ENCODE measurements at regions not wholly inside any gene's neighbourhood (a gene's known extent, or its start where the extent isn't known, plus 50 kb on each side); places are given as distances from the start of the nearest gene placed in this dataset.
A peak's percentile ranks its signal among the peaks of the same experiment; 100 is the strongest.

DNA sequence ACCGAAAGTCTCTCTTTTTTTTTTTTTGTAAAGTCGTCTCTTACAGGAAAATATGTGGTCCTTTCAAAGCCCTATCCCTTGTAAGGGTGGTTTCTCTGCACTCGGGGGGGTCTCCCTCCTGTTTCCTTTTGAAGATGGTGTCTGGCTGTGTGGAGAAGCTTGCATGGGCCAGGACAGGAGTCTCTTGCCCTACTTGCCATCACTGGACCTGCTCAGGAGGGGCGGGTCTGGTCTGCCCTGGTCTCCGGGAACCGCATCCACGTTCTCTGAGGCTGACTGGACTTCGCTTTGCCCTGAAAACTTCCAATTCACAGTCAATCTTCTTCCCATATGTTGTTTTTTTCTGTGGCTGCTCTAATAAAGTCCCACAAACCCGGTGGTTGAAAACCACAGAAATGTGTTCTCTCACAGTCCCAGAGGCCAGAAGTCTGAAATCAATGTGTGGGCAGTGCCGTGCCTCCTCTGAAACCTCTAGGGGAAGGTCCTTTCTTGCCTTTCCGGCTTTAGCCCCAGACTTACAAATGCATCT, 92.9 kb upstream of the IER5L start:
- Histone ChIP-seq H3K27me3 (ENCODE audit: control insufficient read depth in 5 of 5, insufficient read depth in 4 of 5, low read length in 5 of 5) (peaks cover 0 to 2% (median 0%) of the 10 kb centered on the region in 5 donors), H3K9ac (ENCODE audit: low read length in 5 of 5) (no peak overlapping the region), H3K9me3 (ENCODE audit: control insufficient read depth in 5 of 5, low read length in 5 of 5) (no peaks in the 10 kb centered on the region), H3K36me3 (ENCODE audit: control insufficient read depth in 5 of 5, insufficient read depth in 5 of 5, low read length in 5 of 5) (no peaks in the 10 kb centered on the region), H3K4me1 (ENCODE audit: control insufficient read depth in 5 of 5, insufficient read depth in 5 of 5, low read length in 5 of 5) (peaks cover 0 to 17% (median 0%) of the 10 kb centered on the region in 5 donors), H3K4me3 (ENCODE audit: low read depth in 1 of 5, low read length in 5 of 5) (no peak overlapping the region), H3K27ac (ENCODE audit: low read depth, low read length) (no peak overlapping the region)

DNA sequence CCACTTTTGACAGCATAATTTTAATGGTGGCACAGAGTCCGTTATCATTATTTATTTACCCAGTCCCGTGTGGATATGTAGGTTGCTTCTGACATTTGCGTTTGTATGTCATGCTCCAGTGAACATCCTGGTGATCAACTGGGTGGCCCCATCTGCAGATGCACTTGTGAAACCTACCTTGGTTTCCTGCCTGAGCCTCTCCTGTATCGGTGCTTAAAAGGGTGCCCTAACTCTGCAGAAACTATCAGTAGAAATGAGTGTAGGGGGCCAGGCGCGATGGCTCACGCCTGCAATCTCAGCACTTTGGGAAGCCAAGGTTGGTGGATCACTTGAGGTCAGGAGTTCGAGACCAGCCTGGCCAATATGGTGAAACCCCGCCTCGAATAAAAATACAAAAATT, 92.1 kb upstream of the IER5L start:
- Histone ChIP-seq H3K9ac (ENCODE audit: low read length in 5 of 5) (no peak overlapping the region), H3K4me1 (ENCODE audit: control insufficient read depth in 5 of 5, insufficient read depth in 5 of 5, low read length in 5 of 5) (peaks cover 0 to 17% (median 0%) of the 10 kb centered on the region in 5 donors), H3K9me3 (ENCODE audit: control insufficient read depth in 5 of 5, low read length in 5 of 5) (no peaks in the 10 kb centered on the region), H3K4me3 (ENCODE audit: low read depth in 1 of 5, low read length in 5 of 5) (no peak overlapping the region), H3K36me3 (ENCODE audit: control insufficient read depth in 5 of 5, insufficient read depth in 5 of 5, low read length in 5 of 5) (no peaks in the 10 kb centered on the region), H3K27ac (ENCODE audit: low read depth, low read length) (no peak overlapping the region), H3K27me3 (ENCODE audit: control insufficient read depth in 5 of 5, insufficient read depth in 4 of 5, low read length in 5 of 5) (peaks cover 0 to 2% (median 0%) of the 10 kb centered on the region in 5 donors)

DNA sequence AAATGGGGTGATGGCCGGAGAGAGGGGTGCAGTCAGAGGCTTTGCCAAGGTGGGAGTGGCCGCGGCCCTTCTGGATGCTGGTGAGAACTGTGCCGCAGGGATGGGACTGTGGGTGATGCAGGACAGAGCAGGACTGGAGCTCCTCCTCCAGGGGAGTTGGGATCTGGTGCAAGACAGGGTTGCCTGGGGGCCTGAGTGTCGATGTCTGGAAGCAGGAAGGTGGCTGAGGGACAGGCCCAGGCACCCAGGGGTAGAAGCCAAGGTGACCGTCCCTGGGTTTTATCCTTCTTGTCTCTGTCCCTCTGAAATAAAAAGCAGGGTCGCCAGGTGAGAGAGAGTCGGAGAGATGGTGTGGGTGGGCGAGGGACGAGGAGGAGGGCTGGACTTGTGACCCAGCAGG, 89.1 kb upstream of the IER5L start:
- Histone ChIP-seq H3K27me3 (ENCODE audit: control insufficient read depth in 5 of 5, insufficient read depth in 4 of 5, low read length in 5 of 5) (peaks cover 0 to 5% (median 0%) of the 10 kb centered on the region in 5 donors), H3K4me3 (ENCODE audit: low read depth in 1 of 5, low read length in 5 of 5) (no peak overlapping the region), H3K9ac (ENCODE audit: low read length in 5 of 5) (no peak overlapping the region), H3K36me3 (ENCODE audit: control insufficient read depth in 5 of 5, insufficient read depth in 5 of 5, low read length in 5 of 5) (no peaks in the 10 kb centered on the region), H3K4me1 (ENCODE audit: control insufficient read depth in 5 of 5, insufficient read depth in 5 of 5, low read length in 5 of 5) (peaks cover 0 to 9% (median 0%) of the 10 kb centered on the region in 5 donors), H3K9me3 (ENCODE audit: control insufficient read depth in 5 of 5, low read length in 5 of 5) (no peaks in the 10 kb centered on the region), H3K27ac (ENCODE audit: low read depth, low read length) (no peak overlapping the region)

DNA sequence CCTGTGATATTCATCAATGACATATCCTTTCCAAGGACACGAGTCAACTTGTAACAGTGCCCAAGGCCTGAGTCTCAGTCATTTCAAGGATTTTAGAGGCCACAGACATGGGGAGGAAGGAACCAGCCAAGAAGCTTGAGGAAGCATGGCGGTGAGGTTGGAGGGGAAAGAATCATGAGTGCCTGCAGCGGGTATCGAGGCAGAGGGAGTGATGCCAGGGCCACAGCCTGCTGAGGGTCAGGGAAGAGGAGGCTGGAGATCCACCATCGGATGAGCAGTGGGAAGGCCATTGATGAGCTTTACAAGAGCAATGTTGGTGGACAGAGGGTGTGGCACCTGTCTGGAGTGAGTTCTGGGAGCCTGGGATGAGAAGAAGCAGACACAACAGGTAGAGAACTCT, 88.5 kb upstream of the IER5L start:
- Histone ChIP-seq H3K27me3 (ENCODE audit: control insufficient read depth in 5 of 5, insufficient read depth in 4 of 5, low read length in 5 of 5) (peaks cover 0 to 5% (median 0%) of the 10 kb centered on the region in 5 donors), H3K9me3 (ENCODE audit: control insufficient read depth in 5 of 5, low read length in 5 of 5) (no peaks in the 10 kb centered on the region), H3K27ac (ENCODE audit: low read depth, low read length) (no peak overlapping the region), H3K36me3 (ENCODE audit: control insufficient read depth in 5 of 5, insufficient read depth in 5 of 5, low read length in 5 of 5) (no peaks in the 10 kb centered on the region), H3K4me1 (ENCODE audit: control insufficient read depth in 5 of 5, insufficient read depth in 5 of 5, low read length in 5 of 5) (peaks cover 0 to 16% (median 2%) of the 10 kb centered on the region in 5 donors), H3K4me3 (ENCODE audit: low read depth in 1 of 5, low read length in 5 of 5) (no peak overlapping the region), H3K9ac (ENCODE audit: low read length in 5 of 5) (no peak overlapping the region)

DNA sequence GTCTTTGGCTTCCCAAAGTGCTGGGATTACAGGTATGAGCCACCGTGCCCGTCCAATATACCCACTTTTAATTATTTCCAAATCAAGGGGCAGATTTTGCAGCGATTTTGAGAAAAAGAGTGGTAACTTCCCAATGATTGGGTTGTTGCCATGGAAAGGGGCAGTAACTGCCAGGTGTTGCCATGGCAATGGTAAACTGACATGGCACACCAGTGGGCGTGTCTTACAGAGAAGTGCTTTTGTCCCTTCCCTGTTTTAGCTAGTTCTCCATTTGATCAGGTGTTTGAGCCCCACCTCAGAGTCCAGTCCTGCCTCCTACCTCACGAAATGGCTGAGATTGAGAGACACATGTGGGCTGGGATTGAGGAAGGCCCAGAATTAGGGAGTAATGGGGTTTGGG, 86.3 kb upstream of the IER5L start:
- peaks cover 0 to 2% (median 0%) of the 10 kb centered on the region in 5 donors for H3K9me3 ChIP-seq (ENCODE audit: control insufficient read depth in 5 of 5, low read length in 5 of 5)
- H3K4me1 ChIP-seq (ENCODE audit: control insufficient read depth in 5 of 5, insufficient read depth in 5 of 5, low read length in 5 of 5): peaks cover 0 to 16% (median 6%) of the 10 kb centered on the region in 5 donors
- no peak overlapping the region for H3K4me3 ChIP-seq (ENCODE audit: low read depth in 1 of 5, low read length in 5 of 5)
- H3K36me3 ChIP-seq (ENCODE audit: control insufficient read depth in 5 of 5, insufficient read depth in 5 of 5, low read length in 5 of 5): no peaks in the 10 kb centered on the region
- H3K9ac ChIP-seq (ENCODE audit: low read length in 5 of 5): no peak overlapping the region
- peaks cover 0 to 12% (median 8%) of the 10 kb centered on the region in 5 donors for H3K27me3 ChIP-seq (ENCODE audit: control insufficient read depth in 5 of 5, insufficient read depth in 4 of 5, low read length in 5 of 5)
- no peak overlapping the region for H3K27ac ChIP-seq (ENCODE audit: low read depth, low read length)

DNA sequence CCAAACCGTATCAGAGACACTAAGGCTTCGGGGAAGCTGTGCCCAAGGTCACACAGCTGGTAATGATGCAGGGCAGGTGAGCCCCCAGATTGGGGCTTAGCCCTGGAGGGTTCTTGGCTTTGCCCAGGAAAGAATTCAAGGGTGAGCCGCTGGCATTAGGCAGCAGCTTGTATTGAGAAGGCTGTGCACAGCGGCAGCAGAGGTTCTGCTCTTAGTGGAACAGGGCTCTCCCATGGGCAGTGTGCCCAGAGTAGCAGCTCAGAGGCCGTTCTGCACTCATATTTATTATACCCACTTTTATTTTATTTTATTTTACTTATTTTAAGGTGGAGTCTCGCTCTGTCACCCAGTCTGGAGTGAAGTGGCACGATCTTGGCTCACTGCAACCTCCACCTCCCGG, 85.8 kb upstream of the IER5L start:
- H3K27ac ChIP-seq (ENCODE audit: low read depth, low read length): no peak overlapping the region
- no peak overlapping the region for H3K4me3 ChIP-seq (ENCODE audit: low read depth in 1 of 5, low read length in 5 of 5)
- peaks cover 0 to 21% (median 9%) of the 10 kb centered on the region in 5 donors for H3K4me1 ChIP-seq (ENCODE audit: control insufficient read depth in 5 of 5, insufficient read depth in 5 of 5, low read length in 5 of 5)
- H3K27me3 ChIP-seq (ENCODE audit: control insufficient read depth in 5 of 5, insufficient read depth in 4 of 5, low read length in 5 of 5): peaks cover 5 to 18% (median 11%) of the 10 kb centered on the region in 5 donors
- H3K9ac ChIP-seq (ENCODE audit: low read length in 5 of 5): no peak overlapping the region
- peaks cover 0 to 2% (median 0%) of the 10 kb centered on the region in 5 donors for H3K9me3 ChIP-seq (ENCODE audit: control insufficient read depth in 5 of 5, low read length in 5 of 5)
- H3K36me3 ChIP-seq (ENCODE audit: control insufficient read depth in 5 of 5, insufficient read depth in 5 of 5, low read length in 5 of 5): no peaks in the 10 kb centered on the region

DNA sequence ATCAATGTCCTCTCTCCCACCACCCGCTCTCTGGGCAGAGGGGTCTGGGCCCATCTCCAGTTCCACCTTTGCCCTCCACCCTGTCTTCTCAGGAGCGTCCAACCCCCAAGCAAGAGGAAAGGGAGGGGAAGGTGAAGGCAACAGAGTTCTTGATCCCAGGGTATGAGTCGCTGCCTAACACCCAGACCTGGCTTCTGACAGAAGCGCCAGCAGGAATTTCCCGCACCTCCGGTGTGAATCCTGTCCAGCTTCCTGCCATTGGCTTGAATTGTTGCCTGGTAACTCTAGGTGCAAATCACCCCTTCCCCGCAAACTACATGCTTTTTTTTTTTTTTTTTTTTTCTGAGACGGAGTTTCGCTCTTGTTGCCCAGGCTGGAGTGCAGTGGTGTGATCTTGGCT, 84.2 kb upstream of the IER5L start:
- Histone ChIP-seq H3K4me1 (ENCODE audit: control insufficient read depth in 5 of 5, insufficient read depth in 5 of 5, low read length in 5 of 5) (peaks cover 0 to 29% (median 19%) of the 10 kb centered on the region in 5 donors), H3K9ac (ENCODE audit: low read length in 5 of 5) (peak overlapping the region in 3 of 5 donors; percentile 48 to 81 (median 66)), H3K9me3 (ENCODE audit: control insufficient read depth in 5 of 5, low read length in 5 of 5) (peaks cover 0 to 2% (median 0%) of the 10 kb centered on the region in 5 donors), H3K27me3 (ENCODE audit: control insufficient read depth in 5 of 5, insufficient read depth in 4 of 5, low read length in 5 of 5) (peaks cover 8 to 24% (median 16%) of the 10 kb centered on the region in 5 donors), H3K4me3 (ENCODE audit: low read depth in 1 of 5, low read length in 5 of 5) (peak overlapping the region in 4 of 5 donors; percentile 45 to 61 (median 52)), H3K27ac (ENCODE audit: low read depth, low read length) (peak overlapping the region; percentile 85), H3K36me3 (ENCODE audit: control insufficient read depth in 5 of 5, insufficient read depth in 5 of 5, low read length in 5 of 5) (no peaks in the 10 kb centered on the region)

DNA sequence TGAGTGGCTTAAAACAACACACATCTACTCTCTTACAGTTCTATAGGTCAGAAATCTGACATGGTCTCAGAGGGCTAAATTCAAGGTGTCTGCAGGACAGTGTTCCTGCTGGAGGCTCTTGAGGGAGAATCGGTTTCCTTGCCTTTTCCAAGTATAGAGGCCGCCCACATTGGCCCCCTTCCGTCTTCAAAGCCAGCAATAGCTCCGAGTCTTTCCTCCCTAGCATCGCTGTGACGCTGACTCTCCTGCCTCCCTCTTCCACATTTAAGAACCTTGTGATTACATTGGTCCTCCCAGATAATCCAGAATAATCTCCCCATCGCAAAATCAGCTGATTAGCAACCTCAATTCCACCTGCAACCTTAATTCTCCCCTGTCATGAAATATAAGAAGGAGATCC, 81.3 kb upstream of the IER5L start:
- Histone ChIP-seq H3K27ac (ENCODE audit: low read depth, low read length) (no peak overlapping the region), H3K4me3 (ENCODE audit: low read depth in 1 of 5, low read length in 5 of 5) (no peak overlapping the region), H3K4me1 (ENCODE audit: control insufficient read depth in 5 of 5, insufficient read depth in 5 of 5, low read length in 5 of 5) (peaks cover 0 to 29% (median 19%) of the 10 kb centered on the region in 5 donors), H3K27me3 (ENCODE audit: control insufficient read depth in 5 of 5, insufficient read depth in 4 of 5, low read length in 5 of 5) (peaks cover 9 to 24% (median 17%) of the 10 kb centered on the region in 5 donors), H3K9me3 (ENCODE audit: control insufficient read depth in 5 of 5, low read length in 5 of 5) (peaks cover 0 to 2% (median 0%) of the 10 kb centered on the region in 5 donors), H3K9ac (ENCODE audit: low read length in 5 of 5) (no peak overlapping the region), H3K36me3 (ENCODE audit: control insufficient read depth in 5 of 5, insufficient read depth in 5 of 5, low read length in 5 of 5) (no peaks in the 10 kb centered on the region)

DNA sequence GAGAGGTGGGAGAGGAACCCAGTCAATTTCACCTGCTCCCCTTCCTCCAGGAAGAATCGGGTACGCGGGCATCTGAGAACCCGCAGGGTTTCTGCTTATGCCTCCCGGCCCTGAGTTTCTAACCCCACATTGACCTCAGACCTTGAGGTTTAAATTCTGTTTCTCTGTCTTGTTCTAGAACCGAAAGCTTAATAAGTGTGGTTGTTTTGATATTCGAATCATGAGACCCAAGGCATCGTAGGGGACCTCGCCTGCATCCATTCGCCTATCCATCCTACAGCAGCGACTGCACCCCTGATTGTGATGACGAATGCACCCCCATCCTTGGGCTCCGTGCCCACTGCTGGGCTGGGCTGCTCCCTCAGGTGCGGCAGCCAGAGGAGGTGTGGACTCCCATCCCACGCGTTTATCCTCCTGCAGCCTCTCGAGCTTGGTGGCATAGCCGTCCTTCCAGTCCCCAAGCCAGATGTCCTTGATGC, 80.8 kb upstream of the IER5L start:
- H3K4me3 ChIP-seq (ENCODE audit: low read depth in 1 of 5, low read length in 5 of 5): peak overlapping the region; percentile 14 to 40 (median 34)
- H3K27ac ChIP-seq (ENCODE audit: low read depth, low read length): no peak overlapping the region
- peaks cover 0 to 35% (median 22%) of the 10 kb centered on the region in 5 donors for H3K4me1 ChIP-seq (ENCODE audit: control insufficient read depth in 5 of 5, insufficient read depth in 5 of 5, low read length in 5 of 5)
- peaks cover 10 to 26% (median 23%) of the 10 kb centered on the region in 5 donors for H3K27me3 ChIP-seq (ENCODE audit: control insufficient read depth in 5 of 5, insufficient read depth in 4 of 5, low read length in 5 of 5)
- H3K36me3 ChIP-seq (ENCODE audit: control insufficient read depth in 5 of 5, insufficient read depth in 5 of 5, low read length in 5 of 5): no peaks in the 10 kb centered on the region
- H3K9me3 ChIP-seq (ENCODE audit: control insufficient read depth in 5 of 5, low read length in 5 of 5): peaks cover 0 to 2% (median 0%) of the 10 kb centered on the region in 5 donors
- H3K9ac ChIP-seq (ENCODE audit: low read length in 5 of 5): no peak overlapping the region

DNA sequence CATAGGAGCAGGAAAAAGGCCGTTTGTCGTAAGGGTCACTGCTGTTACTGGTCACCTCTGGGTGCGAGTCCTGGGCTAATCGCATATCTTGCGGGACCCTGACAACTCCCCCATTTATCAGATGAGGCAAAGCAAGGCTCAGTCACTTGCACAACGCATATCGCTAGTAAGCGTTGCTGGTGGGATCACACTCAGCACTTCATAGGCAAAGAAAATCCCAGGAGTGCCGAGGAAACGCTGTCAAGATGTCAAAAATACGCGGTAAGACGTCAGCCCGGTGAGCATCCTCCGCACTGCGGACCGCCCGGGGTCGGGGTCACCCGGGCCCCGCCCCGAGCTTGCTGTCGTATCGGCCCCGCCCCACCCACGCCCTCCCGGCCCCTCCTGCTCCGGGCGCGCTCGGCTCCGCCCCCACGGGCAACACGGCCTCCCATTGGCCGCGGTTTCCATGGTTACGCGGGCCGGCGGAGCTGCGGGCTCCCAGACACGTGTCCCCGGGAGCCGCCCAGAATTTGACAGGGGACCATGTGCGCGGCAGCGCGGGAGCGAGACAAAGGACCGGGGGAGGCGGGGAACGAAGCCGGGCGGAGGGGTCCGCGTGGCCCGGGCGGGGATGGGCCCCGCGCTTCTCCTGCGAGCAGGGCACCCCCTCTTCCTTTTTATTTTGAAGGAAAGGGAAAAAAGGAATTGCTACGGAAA, 80.2 kb upstream of the IER5L start:
- Histone ChIP-seq H3K4me1 (ENCODE audit: control insufficient read depth in 5 of 5, insufficient read depth in 5 of 5, low read length in 5 of 5) (peaks cover 0 to 38% (median 26%) of the 10 kb centered on the region in 5 donors), H3K36me3 (ENCODE audit: control insufficient read depth in 5 of 5, insufficient read depth in 5 of 5, low read length in 5 of 5) (no peaks in the 10 kb centered on the region), H3K27me3 (ENCODE audit: control insufficient read depth in 5 of 5, insufficient read depth in 4 of 5, low read length in 5 of 5) (peaks cover 14 to 31% (median 27%) of the 10 kb centered on the region in 5 donors), H3K9ac (ENCODE audit: low read length in 5 of 5) (no peak overlapping the region), H3K27ac (ENCODE audit: low read depth, low read length) (no peak overlapping the region), H3K9me3 (ENCODE audit: control insufficient read depth in 5 of 5, low read length in 5 of 5) (peaks cover 0 to 2% (median 0%) of the 10 kb centered on the region in 5 donors), H3K4me3 (ENCODE audit: low read depth in 1 of 5, low read length in 5 of 5) (peak overlapping the region; percentile 31 to 47 (median 39))
